IPS-20b (cell line): ENCODE measurements at regions not wholly inside any gene's neighbourhood (a gene's known extent, or its start where the extent isn't known, plus 50 kb on each side); places are given as distances from the start of the nearest gene placed in this dataset.

Experiments used
- H3K27ac ChIP-seq: one replicate; pipeline ENCODE4 v1.5.1; 2013; ENCODE audit warnings: low read length
- H3K27me3 ChIP-seq: 2 replicates; pipeline ENCODE4 v1.6.1; 2013; ENCODE audit warnings: mild to moderate bottlenecking, low read length, inconsistent platforms; ENCODE audit not compliant: insufficient read depth
- H3K36me3 ChIP-seq: 2 replicates; pipeline ENCODE4 v1.6.1; 2013; ENCODE audit warnings: low read depth, mild to moderate bottlenecking, inconsistent platforms, low read length, moderate library complexity; ENCODE audit not compliant: insufficient read depth
- H3K4me1 ChIP-seq: 2 replicates; pipeline ENCODE4 v1.6.1; 2013; ENCODE audit warnings: mild to moderate bottlenecking, control low read depth, inconsistent platforms, low read length, moderate library complexity; ENCODE audit not compliant: insufficient read depth
- H3K4me3 ChIP-seq: 2 replicates; pipeline ENCODE4 v1.5.1; 2013; ENCODE audit warnings: mild to moderate bottlenecking, low read length, inconsistent platforms
- H3K9ac ChIP-seq: 2 replicates; pipeline ENCODE4 v1.6.1; 2013; ENCODE audit warnings: low read depth, mild to moderate bottlenecking, inconsistent platforms, low read length, moderate library complexity
- H3K9me3 ChIP-seq: 2 replicates; pipeline ENCODE4 v1.6.1; 2013; ENCODE audit warnings: mild to moderate bottlenecking, low read depth, low read length, inconsistent platforms; ENCODE audit not compliant: insufficient read depth

GRCh38 chr2:106961328-106961727, 75.4 kb upstream of the ST6GAL2 start:
- H3K9me3 ChIP-seq, result no peaks in the 10 kb centered on the region
- H3K27ac ChIP-seq, result no peak overlapping the region
- no peak overlapping the region for H3K4me3 ChIP-seq
- no peaks in the 10 kb centered on the region for H3K27me3 ChIP-seq
- peaks cover 3% of the 10 kb centered on the region; the same call in 1 of the 2 replicates for H3K4me1 ChIP-seq
- no peaks in the 10 kb centered on the region for H3K36me3 ChIP-seq
- H3K9ac ChIP-seq, result no peak overlapping the region

GRCh38 chr2:106963156-106963555, 77.2 kb upstream of the ST6GAL2 start:
- Histone ChIP-seq H3K9ac (no peak overlapping the region), H3K9me3 (no peaks in the 10 kb centered on the region), H3K4me3 (no peak overlapping the region), H3K4me1 (peaks cover 3% of the 10 kb centered on the region; the same call in 1 of the 2 replicates), H3K27ac (no peak overlapping the region), H3K36me3 (no peaks in the 10 kb centered on the region), H3K27me3 (no peaks in the 10 kb centered on the region)

GRCh38 chr2:106963893-106964292, 77.9 kb upstream of the ST6GAL2 start:
- Histone ChIP-seq H3K4me1 (peaks cover 3% of the 10 kb centered on the region; the same call in 1 of the 2 replicates), H3K36me3 (no peaks in the 10 kb centered on the region), H3K27ac (no peak overlapping the region), H3K4me3 (no peak overlapping the region), H3K27me3 (no peaks in the 10 kb centered on the region), H3K9me3 (no peaks in the 10 kb centered on the region), H3K9ac (no peak overlapping the region)

GRCh38 chr2:106965611-106966010, 79.6 kb upstream of the ST6GAL2 start:
- no peak overlapping the region for H3K9ac ChIP-seq
- H3K27ac ChIP-seq, result no peak overlapping the region
- no peaks in the 10 kb centered on the region for H3K27me3 ChIP-seq
- H3K4me1 ChIP-seq, result peaks cover 3% of the 10 kb centered on the region; the same call in 1 of the 2 replicates
- H3K4me3 ChIP-seq, result no peak overlapping the region
- no peaks in the 10 kb centered on the region for H3K9me3 ChIP-seq
- no peaks in the 10 kb centered on the region for H3K36me3 ChIP-seq

GRCh38 chr2:106969777-106970176, 83.8 kb upstream of the ST6GAL2 start:
- Histone ChIP-seq H3K27ac (no peak overlapping the region), H3K27me3 (no peaks in the 10 kb centered on the region), H3K36me3 (no peaks in the 10 kb centered on the region), H3K4me1 (peaks cover 3% of the 10 kb centered on the region; the same call in 1 of the 2 replicates), H3K9me3 (no peaks in the 10 kb centered on the region), H3K9ac (no peak overlapping the region), H3K4me3 (no peak overlapping the region)

- Histone ChIP-seq H3K9ac (no peak overlapping the region), H3K27me3 (no peaks in the 10 kb centered on the region), H3K4me1 (no peaks in the 10 kb centered on the region; the same call in 1 of the 2 replicates), H3K4me3 (no peak overlapping the region), H3K36me3 (no peaks in the 10 kb centered on the region), H3K27ac (no peak overlapping the region), H3K9me3 (no peaks in the 10 kb centered on the region)
Observed at GRCh38 chr2:106970471-106971261, 84.7 kb upstream of the ST6GAL2 start.

- no peaks in the 10 kb centered on the region for H3K36me3 ChIP-seq
- no peaks in the 10 kb centered on the region for H3K27me3 ChIP-seq
- H3K9me3 ChIP-seq, result no peaks in the 10 kb centered on the region
- H3K9ac ChIP-seq, result no peak overlapping the region
- no peak overlapping the region for H3K27ac ChIP-seq
- H3K4me1 ChIP-seq, result no peaks in the 10 kb centered on the region
- H3K4me3 ChIP-seq, result no peak overlapping the region
Observed at GRCh38 chr2:106972782-106973181, 86.8 kb upstream of the ST6GAL2 start.

- Histone ChIP-seq H3K9me3 (no peaks in the 10 kb centered on the region), H3K27me3 (no peaks in the 10 kb centered on the region), H3K4me1 (no peaks in the 10 kb centered on the region), H3K4me3 (no peak overlapping the region), H3K36me3 (no peaks in the 10 kb centered on the region), H3K27ac (no peak overlapping the region), H3K9ac (no peak overlapping the region)
Observed at GRCh38 chr2:106974891-106975290, 88.9 kb upstream of the ST6GAL2 start.

- Histone ChIP-seq H3K4me3 (no peak overlapping the region), H3K27me3 (no peaks in the 10 kb centered on the region), H3K36me3 (no peaks in the 10 kb centered on the region), H3K4me1 (no peaks in the 10 kb centered on the region), H3K9me3 (no peaks in the 10 kb centered on the region), H3K9ac (no peak overlapping the region), H3K27ac (no peak overlapping the region)
Observed at GRCh38 chr2:106975641-106976040, 89.7 kb upstream of the ST6GAL2 start.

GRCh38 chr2:106976548-106976947, 90.6 kb upstream of the ST6GAL2 start:
- Histone ChIP-seq H3K9me3 (no peaks in the 10 kb centered on the region), H3K36me3 (no peaks in the 10 kb centered on the region), H3K4me3 (no peak overlapping the region), H3K27me3 (no peaks in the 10 kb centered on the region), H3K27ac (no peak overlapping the region), H3K9ac (no peak overlapping the region), H3K4me1 (no peaks in the 10 kb centered on the region)

- no peak overlapping the region for H3K27ac ChIP-seq
- H3K4me3 ChIP-seq, result no peak overlapping the region
- H3K9me3 ChIP-seq, result no peaks in the 10 kb centered on the region
- no peaks in the 10 kb centered on the region for H3K27me3 ChIP-seq
- H3K36me3 ChIP-seq, result no peaks in the 10 kb centered on the region
- H3K9ac ChIP-seq, result no peak overlapping the region
- H3K4me1 ChIP-seq, result no peaks in the 10 kb centered on the region
Observed at GRCh38 chr2:106977717-106978116, 91.8 kb upstream of the ST6GAL2 start.

GRCh38 chr2:106978647-106979046, 92.7 kb upstream of the ST6GAL2 start:
- Histone ChIP-seq H3K36me3 (no peaks in the 10 kb centered on the region), H3K9ac (no peak overlapping the region), H3K27ac (no peak overlapping the region), H3K9me3 (no peaks in the 10 kb centered on the region), H3K4me1 (no peaks in the 10 kb centered on the region), H3K4me3 (no peak overlapping the region), H3K27me3 (no peaks in the 10 kb centered on the region)
